Neural progenitor cell (in vitro differentiated cells): ENCODE measurements at regions not wholly inside any gene's neighbourhood (a gene's known extent, or its start where the extent isn't known, plus 50 kb on each side); places are given as distances from the start of the nearest gene placed in this dataset.

Experiments used
- DNase-seq: peaks from one replicate; pipeline ENCODE4 v3.0.0-alpha.2; 2016; ENCODE audit warnings: low spot score
- H2AFZ ChIP-seq: fragments of 200-600 bp; sonication (generic); replicated peaks from 2 replicates; pipeline ENCODE4 v1.6.1; 2016; ENCODE audit warnings: antibody characterized with exemption
- H3F3A ChIP-seq: fragments of 200-600 bp; sonication (generic); 2 replicates; pipeline ENCODE4 v1.6.1; 2016; ENCODE audit warnings: antibody characterized with exemption, low read depth
- H3K27ac ChIP-seq: fragments of 200-600 bp; sonication (generic); 2 replicates; pipeline ENCODE4 v1.5.1; 2016; ENCODE audit warnings: mild to moderate bottlenecking
- H3K27me3 ChIP-seq: fragments of 200-600 bp; sonication (generic); 2 replicates; pipeline ENCODE4 v1.6.1; 2016; ENCODE audit warnings: mild to moderate bottlenecking, moderate library complexity
- H3K36me3 ChIP-seq: fragments of 200-600 bp; sonication (generic); 2 replicates; pipeline ENCODE4 v1.5.1; 2016
- H3K4me1 ChIP-seq: fragments of 200-600 bp; sonication (generic); 2 replicates; pipeline ENCODE4 v1.6.1; 2016; ENCODE audit warnings: mixed run types
- H3K4me2 ChIP-seq: fragments of 200-600 bp; sonication (generic); 2 replicates; pipeline ENCODE4 v1.6.1; 2016
- H3K4me3 ChIP-seq: fragments of 200-600 bp; sonication (generic); 2 replicates; pipeline ENCODE4 v1.5.1; 2016
- H3K79me2 ChIP-seq: fragments of 200-600 bp; sonication (generic); 2 replicates; pipeline ENCODE4 v1.6.1; 2016; ENCODE audit warnings: low read depth
- H3K9ac ChIP-seq: fragments of 200-600 bp; sonication (generic); 2 replicates; pipeline ENCODE4 v1.6.1; 2016
- H3K9me3 ChIP-seq: fragments of 200-600 bp; sonication (generic); 2 replicates; pipeline ENCODE4 v1.5.1; 2016; ENCODE audit warnings: low read depth
- H4K20me1 ChIP-seq: fragments of 200-600 bp; sonication (generic); 2 replicates; pipeline ENCODE4 v1.6.1; 2016; ENCODE audit warnings: low read depth
- H3K27ac Mint-ChIP-seq: 3 replicates; pipeline ENCODE4 v1.8.0; 2021; ENCODE audit warnings: mixed read lengths
- H3K27me3 Mint-ChIP-seq: 2 replicates; pipeline ENCODE4 v1.8.0; 2022; ENCODE audit warnings: low read depth, mild to moderate bottlenecking, inconsistent platforms, moderate library complexity, mixed read lengths; ENCODE audit not compliant: insufficient read depth
- H3K36me3 Mint-ChIP-seq: 3 replicates; pipeline ENCODE4 v1.8.0; 2021; ENCODE audit warnings: mixed read lengths
- H3K4me1 Mint-ChIP-seq: 3 replicates; pipeline ENCODE4 v1.8.0; 2021; ENCODE audit warnings: mixed read lengths
- H3K4me3 Mint-ChIP-seq: 3 replicates; pipeline ENCODE4 v1.8.0; 2021; ENCODE audit warnings: mild to moderate bottlenecking, moderate library complexity, mixed read lengths
- H3K9me3 Mint-ChIP-seq: 3 replicates; pipeline ENCODE4 v1.8.0; 2020; ENCODE audit warnings: mixed read lengths
- CTCF ChIP-seq: fragments of 200-600 bp; sonication (generic); IDR thresholded peaks from 2 replicates; pipeline ENCODE4 v1.5.1; 2017; ENCODE audit warnings: antibody characterized with exemption, mild to moderate bottlenecking
- EZH2 ChIP-seq: fragments of 200-600 bp; sonication (generic); IDR thresholded peaks from 2 replicates; pipeline ENCODE4 v1.6.1; 2017; ENCODE audit warnings: antibody characterized with exemption, mild to moderate bottlenecking, moderate library complexity
- EZH2phosphoT487 ChIP-seq: fragments of 200-600 bp; sonication (generic); IDR thresholded peaks from 2 replicates; pipeline ENCODE4 v1.6.1; 2017; ENCODE audit warnings: antibody characterized with exemption

- H3K27ac Mint-ChIP-seq, result no peak overlapping the region
- peaks cover 2% of the 10 kb centered on the region for H3K27me3 Mint-ChIP-seq
- peaks cover 6% of the 10 kb centered on the region for H3K27me3 ChIP-seq
- no peak overlapping the region for H3K27ac ChIP-seq
- no peak overlapping the region for H3K4me2 ChIP-seq
- no peaks in the 10 kb centered on the region for H3K36me3 Mint-ChIP-seq
- no peak for TF ChIP-seq EZH2
- TF ChIP-seq CTCF, result peak; percentile 14
- TF ChIP-seq EZH2phosphoT487, result no peak
- no peak for DNase-seq
- no peak overlapping the region for H3K4me3 Mint-ChIP-seq
- H2AFZ ChIP-seq, result no peak overlapping the region
- H3K4me1 ChIP-seq, result no peaks in the 10 kb centered on the region
- H3K79me2 ChIP-seq, result no peaks in the 10 kb centered on the region
- H3K9me3 ChIP-seq, result no peaks in the 10 kb centered on the region
- no peak overlapping the region for H3K9ac ChIP-seq
- no peaks in the 10 kb centered on the region for H4K20me1 ChIP-seq
- H3K4me1 Mint-ChIP-seq, result peaks cover 15% of the 10 kb centered on the region
- H3K36me3 ChIP-seq, result no peaks in the 10 kb centered on the region
- H3F3A ChIP-seq, result no peaks in the 10 kb centered on the region
- no peaks in the 10 kb centered on the region for H3K9me3 Mint-ChIP-seq
- H3K4me3 ChIP-seq, result no peak overlapping the region
These were observed 148.0 kb downstream of the ASB1 start for GRCh38 chr2:238574490-238575271.

GRCh38 chr2:238576674-238577073, 149.9 kb downstream of the ASB1 start:
- DNase-seq, result no peak
- Mint-ChIP-seq H3K4me3 (no peak overlapping the region), H3K27me3 (peaks cover 4% of the 10 kb centered on the region), H3K27ac (no peak overlapping the region), H3K36me3 (no peaks in the 10 kb centered on the region), H3K4me1 (peaks cover 7% of the 10 kb centered on the region), H3K9me3 (no peaks in the 10 kb centered on the region)
- no peak overlapping the region for H3K4me3 ChIP-seq
- peaks cover 6% of the 10 kb centered on the region for H3K27me3 ChIP-seq
- no peak for TF ChIP-seq EZH2
- TF ChIP-seq CTCF, result no peak
- TF ChIP-seq EZH2phosphoT487, result no peak
- no peak overlapping the region for H3K9ac ChIP-seq
- H3F3A ChIP-seq, result no peaks in the 10 kb centered on the region
- no peak overlapping the region for H3K4me2 ChIP-seq
- H3K4me1 ChIP-seq, result no peaks in the 10 kb centered on the region
- no peaks in the 10 kb centered on the region for H3K79me2 ChIP-seq
- H3K27ac ChIP-seq, result no peak overlapping the region
- H3K36me3 ChIP-seq, result no peaks in the 10 kb centered on the region
- no peak overlapping the region for H2AFZ ChIP-seq
- no peaks in the 10 kb centered on the region for H3K9me3 ChIP-seq
- H4K20me1 ChIP-seq, result no peaks in the 10 kb centered on the region

- no peaks in the 10 kb centered on the region for H3F3A ChIP-seq
- Mint-ChIP-seq H3K27ac (no peak overlapping the region), H3K9me3 (peaks cover 2% of the 10 kb centered on the region), H3K4me1 (no peaks in the 10 kb centered on the region), H3K36me3 (no peaks in the 10 kb centered on the region), H3K27me3 (peaks cover 6% of the 10 kb centered on the region), H3K4me3 (no peak overlapping the region)
- no peak overlapping the region for H2AFZ ChIP-seq
- H3K4me3 ChIP-seq, result no peak overlapping the region
- no peak for TF ChIP-seq EZH2
- no peak for TF ChIP-seq CTCF
- TF ChIP-seq EZH2phosphoT487, result no peak
- no peaks in the 10 kb centered on the region for H3K79me2 ChIP-seq
- H3K27me3 ChIP-seq, result peaks cover 6% of the 10 kb centered on the region
- H3K4me2 ChIP-seq, result no peak overlapping the region
- no peak overlapping the region for H3K9ac ChIP-seq
- no peaks in the 10 kb centered on the region for H3K36me3 ChIP-seq
- no peaks in the 10 kb centered on the region for H4K20me1 ChIP-seq
- no peak overlapping the region for H3K27ac ChIP-seq
- H3K4me1 ChIP-seq, result no peaks in the 10 kb centered on the region
- DNase-seq, result no peak
- peaks cover 1% of the 10 kb centered on the region for H3K9me3 ChIP-seq
These were observed 151.5 kb downstream of the ASB1 start for GRCh38 chr2:238578256-238578655.
